HG03442 (cell line): ENCODE measurements at regions not wholly inside any gene's neighbourhood (a gene's known extent, or its start where the extent isn't known, plus 50 kb on each side); places are given as distances from the start of the nearest gene placed in this dataset.
"Not testable (repeated sequence)": the region's sequence is repeated elsewhere in the genome, so short reads cannot be mapped to it uniquely, and the experiment has no call there.

ENCODE experiments used
- ATAC-seq: cut with Tn5 transposase; IDR thresholded peaks from one replicate; pipeline ENCODE4 v1.9.1; 2021; ENCODE audit warnings: mild to moderate bottlenecking, moderate library complexity; ENCODE audit not compliant: unreplicated experiment

DNA sequence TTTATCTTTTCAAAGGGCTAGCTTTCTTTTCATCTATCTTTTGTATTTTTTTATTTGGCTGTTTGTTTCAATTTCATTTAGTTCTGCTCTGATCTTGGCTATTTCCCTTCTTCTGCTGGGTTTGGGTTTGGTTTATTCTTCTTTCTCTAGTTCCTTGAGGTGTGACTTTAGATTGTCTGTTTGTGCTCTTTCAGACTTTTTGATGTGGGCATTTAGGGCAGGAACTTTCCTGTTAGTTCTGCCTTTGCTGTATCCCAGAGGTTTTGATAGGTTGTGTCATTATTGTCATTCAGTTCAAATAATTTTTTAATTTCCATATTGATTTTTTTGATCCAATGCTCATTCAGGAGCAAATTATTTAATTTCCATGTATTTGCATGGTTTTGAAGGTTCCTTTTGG lies 325.0 kb downstream of the PTPRC start:
- not testable (repeated sequence) for ATAC-seq

DNA sequence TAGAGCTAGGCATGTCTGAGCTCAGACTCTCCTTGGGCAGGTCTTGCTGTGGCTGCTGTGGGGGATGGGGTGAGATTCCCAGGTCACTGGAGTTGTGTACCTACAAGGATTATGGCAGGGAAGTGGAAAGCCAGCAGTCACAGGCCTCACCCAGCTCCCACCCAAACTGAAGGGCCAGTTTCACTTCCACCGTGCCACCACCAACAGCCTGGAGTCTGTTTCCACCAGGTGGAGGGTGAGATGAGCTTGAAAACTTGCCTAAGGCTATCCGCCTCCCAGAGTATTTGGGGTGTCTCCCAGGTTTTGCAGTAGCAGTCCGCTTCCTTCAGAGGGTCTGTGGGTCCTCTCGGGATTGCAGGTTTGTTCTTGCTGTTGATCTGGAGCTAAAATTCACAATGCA lies 327.7 kb downstream of the PTPRC start:
- ATAC-seq = no peak

DNA sequence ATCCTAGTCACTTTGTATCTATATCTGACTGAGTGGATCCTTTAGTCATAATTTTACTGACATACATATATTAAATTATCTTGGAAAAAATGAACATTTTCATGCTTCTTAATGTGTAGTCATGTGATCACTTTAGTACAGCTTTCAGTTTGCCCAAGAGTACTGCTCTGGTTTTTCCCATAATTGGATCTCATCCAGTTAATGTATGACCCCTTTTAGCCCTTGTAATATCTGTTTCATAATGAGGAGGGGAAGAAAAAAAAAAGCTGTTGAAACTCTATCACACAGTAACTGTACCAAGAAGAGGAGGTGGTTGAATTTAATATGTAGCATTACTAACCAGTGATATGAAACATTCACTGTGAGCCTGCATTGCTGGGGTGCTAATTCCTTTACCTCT lies 328.7 kb downstream of the PTPRC start:
- ATAC-seq = no peak

DNA sequence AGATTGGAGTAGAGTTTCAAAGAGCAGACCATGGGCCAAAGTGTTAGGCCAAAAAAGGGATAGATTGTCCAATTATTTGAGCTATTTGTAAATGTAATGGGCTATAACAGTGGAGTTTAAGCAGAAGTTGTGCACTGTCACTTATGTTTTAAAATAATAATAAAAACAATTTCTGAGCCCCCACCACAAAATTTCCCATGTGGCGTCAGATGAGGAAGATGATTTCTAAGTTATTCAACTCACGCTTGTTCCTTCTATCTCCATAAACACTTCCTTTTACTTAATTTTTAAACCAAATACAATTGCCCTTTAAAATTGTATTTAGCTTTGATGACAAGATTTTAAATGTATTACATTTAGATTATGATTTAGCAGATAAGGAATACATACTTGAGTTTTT lies 330.0 kb downstream of the PTPRC start:
- ATAC-seq = no peak

DNA sequence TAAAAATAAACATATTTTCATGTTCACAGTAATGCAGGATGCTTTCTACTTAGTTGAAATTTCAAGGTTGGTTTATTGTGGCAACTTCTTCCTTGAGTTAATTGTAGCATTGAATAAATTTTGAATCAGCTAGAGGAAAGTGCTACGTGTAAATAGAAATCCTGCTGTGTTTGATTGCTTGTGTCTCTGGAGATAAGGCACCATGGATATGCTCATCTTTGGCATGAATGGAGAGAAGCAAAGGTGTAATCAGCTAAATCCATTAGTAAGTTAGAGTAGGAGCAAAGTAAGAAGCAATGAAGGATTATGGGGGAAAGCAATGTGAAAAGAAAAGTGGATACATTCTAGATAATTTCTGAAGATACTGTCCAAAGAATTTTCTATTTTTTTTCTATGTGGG lies 331.1 kb downstream of the PTPRC start:
- ATAC-seq = no peak

DNA sequence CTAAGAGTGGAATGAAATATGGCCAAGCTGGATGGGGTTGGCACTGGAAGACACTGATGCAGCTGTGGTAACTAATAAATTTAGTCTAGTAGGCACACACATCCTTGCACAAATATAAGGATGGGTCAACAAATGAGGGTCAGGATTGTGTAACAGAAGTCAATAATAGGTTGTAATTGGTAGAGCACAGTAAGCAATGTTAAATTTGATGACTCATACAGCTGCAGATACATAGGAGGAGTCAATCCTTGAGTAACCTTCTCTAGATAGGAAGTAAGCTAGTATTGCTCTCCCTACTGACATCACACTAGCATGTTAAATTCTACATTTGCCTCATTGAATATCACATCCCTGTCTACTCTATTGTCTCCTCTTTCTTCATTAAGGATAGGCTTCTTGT lies 332.1 kb downstream of the PTPRC start:
- ATAC-seq = no peak

DNA sequence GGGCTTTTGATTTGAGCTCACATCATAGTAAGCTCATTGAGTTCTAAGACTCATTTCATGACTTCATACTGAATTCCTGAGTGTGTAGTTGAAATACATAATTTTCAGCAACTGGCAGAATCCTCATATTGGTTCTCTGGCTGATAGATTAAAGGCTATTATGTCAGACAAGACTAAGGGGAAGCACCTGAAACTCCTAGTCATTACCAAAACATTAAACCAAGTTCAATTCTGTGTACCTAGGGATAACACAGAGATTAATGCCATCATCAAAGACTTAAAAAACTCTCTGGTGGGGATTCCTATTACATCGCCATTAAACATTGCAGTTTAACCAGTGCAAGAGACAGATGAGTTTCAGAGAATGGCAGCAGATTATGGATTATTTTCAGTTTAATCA lies 339.1 kb downstream of the PTPRC start:
- ATAC-seq = no peak

DNA sequence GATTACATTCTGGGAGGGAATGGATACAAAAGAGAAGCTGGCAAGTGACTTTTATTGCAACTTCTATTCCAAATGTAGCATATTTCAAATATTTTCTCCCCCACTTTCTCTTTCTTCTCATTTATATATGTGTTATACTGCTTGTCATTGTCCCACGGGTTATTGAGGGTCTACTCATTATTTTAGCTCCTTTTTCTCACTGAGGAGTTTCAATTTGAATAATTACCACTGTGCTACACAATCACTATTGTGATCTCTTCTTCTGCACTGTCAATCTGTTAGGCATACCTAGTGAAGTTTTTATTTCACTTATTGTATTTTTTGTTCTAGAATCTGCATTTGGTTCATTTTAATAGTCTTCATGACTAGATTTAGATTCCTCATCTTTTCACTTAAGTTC lies 339.7 kb downstream of the PTPRC start:
- no peak for ATAC-seq

DNA sequence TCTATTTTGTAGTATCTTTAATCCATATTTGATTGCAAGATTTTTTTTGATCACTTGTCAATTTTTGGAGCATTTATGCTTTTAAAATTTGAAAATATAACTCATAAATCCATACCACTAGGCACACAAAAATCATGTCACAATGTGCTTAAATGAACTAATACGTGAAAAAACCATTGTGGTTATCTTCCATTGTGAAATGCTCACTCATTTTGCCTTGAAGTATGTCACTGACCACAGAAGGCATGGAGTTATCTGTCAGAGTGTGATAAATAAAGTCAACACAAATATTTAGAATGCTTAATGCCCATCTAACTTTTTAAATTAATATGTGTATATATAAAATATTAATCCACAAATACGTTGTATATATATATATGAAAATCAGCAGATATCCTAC lies 347.2 kb downstream of the PTPRC start:
- ATAC-seq = no peak

DNA sequence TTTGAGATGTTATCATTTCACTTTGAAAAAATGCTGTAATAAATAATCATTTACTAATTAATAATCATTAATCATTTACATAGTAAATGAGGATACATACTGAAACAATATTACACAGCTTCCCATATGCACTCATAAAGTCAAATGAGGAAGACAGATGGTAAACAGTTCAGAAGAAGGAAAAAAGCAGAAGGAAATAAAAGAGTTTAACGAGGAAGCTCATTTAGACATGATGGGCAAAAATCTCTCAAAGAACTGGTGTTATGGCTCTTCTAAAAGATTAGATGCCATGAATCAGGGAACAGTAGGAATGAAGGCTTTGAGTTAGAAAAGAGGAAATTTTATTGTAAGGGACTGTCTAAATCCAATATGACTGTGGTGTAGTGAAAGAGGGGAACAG lies 347.6 kb downstream of the PTPRC start:
- ATAC-seq = no peak

DNA sequence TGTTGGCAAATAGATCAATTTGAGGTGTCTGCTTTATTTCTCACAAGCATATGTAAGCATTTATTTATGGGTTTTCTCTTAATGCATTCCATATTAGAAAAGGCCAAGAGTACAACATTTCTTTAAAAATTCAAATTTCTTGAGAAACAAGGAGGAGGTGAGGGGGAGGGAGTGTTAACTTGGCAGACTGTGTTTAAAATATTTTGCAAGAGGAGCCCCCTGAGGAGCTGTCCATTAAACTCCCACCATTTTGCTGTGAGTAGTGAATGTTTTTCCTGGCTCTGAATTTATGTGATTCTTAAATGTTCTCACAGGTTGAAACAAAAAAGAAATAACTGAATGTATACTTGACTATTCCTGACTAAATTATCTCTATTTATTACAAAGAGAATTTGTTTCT lies 363.8 kb downstream of the PTPRC start:
- no peak for ATAC-seq

DNA sequence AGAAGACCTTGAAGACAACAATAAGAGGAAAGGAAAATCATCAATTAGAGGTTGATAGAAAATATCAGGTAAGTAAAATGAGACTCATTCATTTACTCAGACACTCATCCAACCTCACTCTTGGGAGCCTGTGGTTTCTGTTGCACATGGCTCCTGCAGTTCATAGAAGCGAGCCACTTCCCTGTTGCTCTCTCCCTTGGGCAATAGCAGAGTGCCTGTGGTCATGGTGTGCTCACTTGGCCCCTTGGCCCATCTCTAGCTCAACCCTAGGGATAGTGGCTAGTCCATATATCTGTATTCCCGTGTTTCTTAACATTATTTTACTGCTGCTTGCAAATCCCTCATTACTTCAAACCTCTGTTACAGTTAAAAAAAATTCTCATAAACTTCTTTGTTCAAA lies 368.6 kb downstream of the PTPRC start:
- no peak for ATAC-seq

DNA sequence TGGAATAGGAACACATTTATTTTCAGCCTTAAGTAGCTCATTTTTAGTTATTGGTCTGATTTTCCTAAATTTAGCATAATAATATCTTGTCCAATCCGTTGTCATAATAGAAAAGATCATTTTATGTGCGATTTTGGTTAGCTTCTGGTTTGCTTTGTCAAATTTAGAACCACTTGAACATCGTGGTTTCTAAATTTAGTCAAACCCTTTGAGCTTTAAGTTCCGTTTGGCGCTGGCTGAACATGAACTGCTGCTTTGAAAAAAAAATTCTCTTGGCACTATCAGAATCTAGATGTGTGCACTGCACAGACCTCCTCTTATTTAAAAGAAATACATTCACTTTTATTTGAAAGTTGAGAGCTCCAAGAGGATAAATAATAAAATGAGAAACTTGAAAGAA lies 370.6 kb downstream of the PTPRC start:
- peak; percentile 72 for ATAC-seq

DNA sequence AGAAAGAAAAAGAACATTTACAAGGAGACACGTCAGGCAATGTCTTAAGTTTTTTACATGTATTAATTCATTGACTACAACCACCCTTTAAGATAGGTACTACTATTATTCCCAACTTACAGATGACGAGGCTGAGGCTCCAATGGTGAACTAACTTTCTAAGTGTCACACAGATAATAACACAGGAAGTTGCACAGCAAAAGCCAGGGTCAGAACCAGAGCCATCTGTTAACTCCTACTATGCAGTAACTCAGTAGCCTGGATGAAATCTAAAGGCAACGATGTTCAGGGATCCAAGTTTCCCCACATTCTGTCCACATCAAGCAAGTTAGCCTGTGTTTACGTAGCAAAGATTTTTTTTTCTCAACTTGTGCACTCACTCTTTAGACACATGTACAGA lies 371.7 kb downstream of the PTPRC start:
- no peak for ATAC-seq

DNA sequence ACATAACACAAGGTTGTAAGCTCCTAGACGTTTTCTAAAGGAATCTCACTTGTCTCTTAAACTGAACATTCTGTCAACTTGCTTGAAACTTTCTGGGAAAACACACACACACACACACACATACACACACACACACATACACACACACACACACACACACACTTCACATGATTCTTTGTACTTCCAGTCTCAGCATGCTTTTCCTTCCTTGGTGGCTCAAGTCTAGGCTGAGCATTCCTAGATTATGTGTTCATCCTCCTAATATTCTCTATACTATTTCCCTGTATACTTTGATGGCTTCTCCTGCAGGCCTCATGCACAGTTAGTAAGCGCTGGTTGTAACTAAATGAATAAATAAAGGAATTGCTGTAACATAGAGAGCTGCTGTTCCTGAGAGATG lies 372.1 kb downstream of the PTPRC start:
- no peak for ATAC-seq

DNA sequence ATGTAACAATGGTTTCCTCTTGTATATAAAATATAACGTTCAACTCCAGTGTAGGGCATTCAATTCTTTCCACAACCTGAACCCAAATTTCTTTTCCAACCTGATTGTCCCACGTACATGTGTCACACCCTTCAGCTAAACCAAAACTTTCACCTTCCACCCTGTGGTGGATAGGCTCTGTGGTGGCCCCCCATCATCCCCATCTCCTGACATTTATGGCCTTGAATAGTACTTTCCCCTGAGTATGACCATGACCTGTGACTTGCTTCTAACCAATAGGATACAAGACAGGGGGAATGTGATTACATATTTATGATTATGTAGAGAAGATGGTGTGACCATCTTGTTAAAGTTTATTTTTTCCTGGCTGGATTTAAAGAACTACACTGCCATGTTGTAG lies 377.0 kb downstream of the PTPRC start:
- ATAC-seq = no peak

DNA sequence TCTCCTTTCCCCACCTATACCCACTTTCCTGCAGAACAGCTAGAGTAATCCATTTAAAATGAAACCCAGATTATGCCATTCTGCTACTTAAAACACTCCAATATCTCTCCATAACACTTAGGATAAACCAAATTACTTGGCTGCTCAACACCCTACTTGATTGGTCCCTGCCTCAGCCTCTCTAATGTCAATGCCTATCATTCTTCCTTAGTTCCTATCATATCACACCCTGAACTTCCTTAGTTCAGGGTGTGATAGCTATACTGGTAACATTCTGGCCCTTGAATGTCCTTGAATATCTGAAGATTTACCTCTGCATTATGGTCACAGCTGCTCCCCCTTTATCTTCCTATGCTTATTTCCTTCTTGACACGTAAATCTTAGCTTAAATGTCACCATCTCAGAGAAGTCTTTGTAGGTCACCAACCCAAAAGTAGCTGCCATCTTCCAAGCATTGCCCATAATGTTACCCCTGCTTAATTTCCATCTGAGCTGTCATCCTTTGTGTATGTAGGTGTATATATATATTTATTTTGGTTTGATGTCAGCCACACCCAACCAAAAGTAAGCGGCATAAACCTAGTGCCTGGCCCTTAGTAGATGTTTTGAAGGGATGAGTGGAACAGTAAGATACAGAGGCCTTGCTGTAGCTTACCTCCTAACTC lies 379.8 kb downstream of the PTPRC start:
- ATAC-seq = no peak

DNA sequence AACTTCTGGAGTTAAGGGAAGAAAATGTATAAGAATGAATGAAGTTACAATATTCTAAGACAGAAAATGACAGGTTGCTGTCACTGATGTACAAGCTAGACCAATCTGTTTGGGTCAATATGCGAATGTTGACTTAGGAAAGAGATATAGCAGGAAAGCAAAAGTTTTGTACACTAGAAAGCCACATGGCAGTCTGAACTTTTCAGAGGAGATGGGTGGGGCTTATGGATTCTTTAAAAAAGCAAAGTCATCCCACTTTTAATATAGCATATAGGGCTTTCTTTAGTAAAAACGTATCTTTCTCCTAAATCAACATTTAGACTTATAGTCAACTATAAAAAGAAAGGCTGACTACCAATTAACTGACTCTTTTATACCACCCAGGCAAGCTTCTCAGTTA lies 381.2 kb downstream of the PTPRC start:
- no peak for ATAC-seq

DNA sequence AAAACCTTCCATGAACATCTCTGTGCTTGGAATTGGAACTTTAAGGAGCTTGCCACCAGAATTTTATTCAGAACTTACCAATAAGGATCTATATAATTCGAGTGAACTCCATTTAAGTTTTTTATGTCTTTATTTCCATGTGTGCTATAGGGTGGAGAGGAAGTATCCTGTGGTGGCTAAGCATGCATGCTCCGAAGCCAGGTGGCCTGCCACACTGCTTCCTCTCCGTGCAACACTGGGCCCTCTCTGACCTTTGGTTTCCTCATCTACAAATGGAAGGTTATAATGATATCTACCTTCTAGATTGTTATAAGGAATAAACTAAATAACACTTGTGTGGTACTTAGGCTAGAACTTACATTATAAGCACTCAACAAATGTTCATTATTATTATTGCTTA lies 382.1 kb downstream of the PTPRC start:
- ATAC-seq = no peak

DNA sequence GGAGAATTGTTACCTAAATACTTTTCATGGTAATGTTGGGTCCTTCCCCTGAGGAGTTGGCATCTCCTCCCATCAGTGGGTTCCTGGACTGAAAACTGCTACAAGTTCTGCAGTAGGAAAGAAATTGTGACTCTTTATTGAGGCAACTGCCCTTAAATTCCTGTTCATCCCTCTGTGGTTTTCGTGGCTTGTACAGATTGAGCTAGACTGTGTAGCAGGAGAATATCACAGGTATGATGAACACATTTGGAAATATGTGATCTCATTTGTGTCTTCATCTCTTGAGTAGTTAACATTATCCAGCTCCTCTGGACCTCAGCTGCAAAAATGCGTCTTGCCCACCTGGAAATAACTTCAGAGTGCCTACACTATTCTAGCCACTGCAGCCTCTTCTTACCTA lies 390.6 kb downstream of the PTPRC start:
- ATAC-seq = no peak

DNA sequence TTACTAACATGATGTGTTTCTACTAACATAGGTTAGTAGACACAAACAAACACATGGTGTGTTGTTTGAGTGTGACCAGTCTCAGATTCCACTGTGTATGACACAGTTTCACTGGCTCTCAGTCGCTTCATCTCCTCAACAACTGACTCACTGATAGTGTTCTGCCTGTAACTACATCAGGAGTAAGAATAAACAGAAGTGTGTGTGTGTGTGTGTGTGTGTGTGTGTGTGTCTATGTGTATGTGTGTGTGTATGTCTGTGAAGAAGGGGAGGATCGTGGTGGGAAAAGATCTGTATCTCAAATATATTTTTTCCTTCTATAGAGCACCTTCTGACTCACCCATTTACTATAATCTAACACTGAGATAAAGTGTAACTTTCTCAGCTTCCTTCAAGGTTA lies 391.0 kb downstream of the PTPRC start:
- no peak for ATAC-seq

DNA sequence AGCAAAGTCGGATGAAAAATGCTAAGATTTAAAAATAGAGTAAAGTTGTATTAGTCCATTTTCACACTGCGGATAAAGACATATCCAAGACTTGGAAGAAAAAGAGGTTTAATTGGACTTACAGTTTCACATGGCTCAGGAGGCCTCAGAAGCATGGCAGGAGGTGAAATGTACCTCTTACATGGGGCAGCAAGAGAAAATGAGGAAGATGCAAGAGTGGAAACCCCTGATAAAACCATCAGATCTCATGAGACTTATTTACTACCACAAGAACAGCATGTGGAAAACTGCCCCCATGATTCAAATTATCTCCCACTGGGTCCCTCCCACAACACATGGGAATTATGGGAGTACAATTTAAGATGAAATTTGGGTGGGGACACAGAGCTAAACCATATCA lies 391.7 kb downstream of the PTPRC start:
- ATAC-seq = not testable (repeated sequence)

DNA sequence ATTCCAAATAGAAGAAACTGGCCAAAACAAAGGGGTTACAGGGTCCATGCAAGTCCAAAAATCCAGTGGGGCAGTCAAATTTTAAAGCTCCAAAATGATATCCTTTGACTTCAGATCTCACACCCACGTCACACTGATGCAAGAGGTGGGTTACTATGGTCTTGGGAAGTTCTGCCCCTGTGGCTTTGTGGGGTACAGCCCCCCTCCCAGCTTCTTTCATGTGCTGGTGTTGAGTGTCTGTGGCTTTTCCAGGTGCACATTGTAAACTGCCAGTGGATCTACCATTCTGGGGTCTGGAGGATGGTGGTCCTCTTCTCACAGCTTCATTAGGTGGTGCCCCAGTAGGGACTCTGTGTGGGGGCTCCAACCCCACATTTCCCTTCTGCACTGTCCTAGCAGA lies 392.3 kb downstream of the PTPRC start:
- ATAC-seq = not testable (repeated sequence)

DNA sequence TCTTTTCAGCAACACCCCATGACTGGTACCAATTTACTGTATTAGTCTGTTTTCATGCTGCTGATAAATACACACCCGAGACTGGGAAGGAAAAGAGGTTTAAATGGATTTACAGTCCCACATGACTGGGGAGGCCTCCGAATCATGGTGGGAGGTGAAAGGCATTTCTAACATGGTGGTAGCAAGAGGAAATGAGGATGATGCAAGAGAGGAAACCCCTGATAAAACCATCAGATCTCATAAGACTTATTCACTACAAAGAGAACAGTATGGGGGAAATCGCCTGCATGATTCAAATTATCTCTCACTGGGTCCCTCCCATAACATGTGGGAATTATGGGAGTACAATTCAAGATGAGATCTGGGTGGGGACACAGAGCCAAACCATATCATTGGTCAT lies 393.6 kb downstream of the PTPRC start:
- not testable (repeated sequence) for ATAC-seq
